Loucy (cell line): ENCODE measurements at regions not wholly inside any gene's neighbourhood (a gene's known extent, or its start where the extent isn't known, plus 50 kb on each side); places are given as distances from the start of the nearest gene placed in this dataset.

Source experiments
- H2AFZ ChIP-seq: fragments of 200-600 bp; sonication (generic); 2 replicates; pipeline ENCODE4 v1.6.0; 2016; ENCODE audit warnings: antibody characterized with exemption, mild to moderate bottlenecking, low read length, moderate library complexity
- H3F3A ChIP-seq: fragments of 200-600 bp; 2 replicates; pipeline ENCODE4 v1.6.0; 2016; ENCODE audit warnings: antibody characterized with exemption, low read depth, mild to moderate bottlenecking
- H3K27me3 ChIP-seq: fragments of 200-600 bp; sonication (generic); 2 replicates; pipeline ENCODE4 v1.6.1; 2014; ENCODE audit warnings: low read length, mild to moderate bottlenecking; ENCODE audit not compliant: insufficient read depth, poor library complexity, severe bottlenecking
- H3K36me3 ChIP-seq: fragments of 200-600 bp; sonication (generic); 2 replicates; pipeline ENCODE4 v1.6.1; 2016; ENCODE audit warnings: low read length; ENCODE audit not compliant: insufficient read depth
- H3K4me1 ChIP-seq: fragments of 200-600 bp; sonication (generic); 2 replicates; pipeline ENCODE4 v1.5.1; 2014; ENCODE audit warnings: low read length, mild to moderate bottlenecking; ENCODE audit not compliant: insufficient read depth, poor library complexity, severe bottlenecking
- H3K4me2 ChIP-seq: fragments of 200-600 bp; sonication (generic); 2 replicates; pipeline ENCODE4 v1.6.0; 2014; ENCODE audit warnings: antibody characterized with exemption, low read length, low read depth, mild to moderate bottlenecking; ENCODE audit not compliant: poor library complexity, severe bottlenecking
- H3K4me3 ChIP-seq: fragments of 200-600 bp; sonication (generic); 2 replicates; pipeline ENCODE4 v1.5.1; 2014; ENCODE audit warnings: low read length, mild to moderate bottlenecking, mixed read lengths; ENCODE audit not compliant: poor library complexity, severe bottlenecking
- H3K79me2 ChIP-seq: fragments of 200-600 bp; sonication (generic); 2 replicates; pipeline ENCODE4 v1.6.1; 2014; ENCODE audit warnings: low read length; ENCODE audit not compliant: insufficient read depth
- H3K9ac ChIP-seq: fragments of 200-600 bp; sonication (generic); 2 replicates; pipeline ENCODE4 v1.6.0; 2014; ENCODE audit warnings: mild to moderate bottlenecking, low read depth, low read length, moderate library complexity; ENCODE audit not compliant: poor library complexity, severe bottlenecking
- H3K9me2 ChIP-seq: fragments of 200-600 bp; sonication (generic); replicated peaks from 2 replicates; pipeline ENCODE4 v1.6.1; 2016; ENCODE audit warnings: low read depth, low read length, mixed read lengths
- H3K9me3 ChIP-seq: fragments of 200-600 bp; sonication (generic); 2 replicates; pipeline ENCODE4 v1.6.1; 2014; ENCODE audit warnings: mild to moderate bottlenecking, antibody characterized with exemption, low read length, low read depth; ENCODE audit not compliant: insufficient read depth
- H4K20me1 ChIP-seq: fragments of 200-600 bp; sonication (generic); 2 replicates; pipeline ENCODE4 v1.6.0; 2014; ENCODE audit warnings: antibody characterized with exemption, low read length, mild to moderate bottlenecking; ENCODE audit not compliant: insufficient read depth, poor library complexity, severe bottlenecking
- CTCF ChIP-seq: fragments of 200-600 bp; sonication (generic); conservative IDR thresholded peaks from 2 replicates; pipeline ENCODE4 v1.5.1; 2014; ENCODE audit warnings: mild to moderate bottlenecking, antibody characterized with exemption, low read length
- EZH2phosphoT487 ChIP-seq: fragments of 200-600 bp; IDR thresholded peaks from 2 replicates; pipeline ENCODE4 v1.6.1; 2018; ENCODE audit warnings: antibody characterized with exemption, mild to moderate bottlenecking, moderate library complexity, borderline replicate concordance

GRCh38 chr7:115546790-115547189 lies 483.8 kb downstream of the TFEC start:
- H3K9me3 ChIP-seq, result no peaks in the 10 kb centered on the region
- H3K4me3 ChIP-seq, result no peak overlapping the region
- no peaks in the 10 kb centered on the region for H3K27me3 ChIP-seq
- no peaks in the 10 kb centered on the region for H4K20me1 ChIP-seq
- H3K4me1 ChIP-seq, result no peaks in the 10 kb centered on the region
- no peaks in the 10 kb centered on the region for H3F3A ChIP-seq
- H3K79me2 ChIP-seq, result no peaks in the 10 kb centered on the region
- no peak overlapping the region for H3K9ac ChIP-seq
- TF ChIP-seq EZH2phosphoT487, result no peak
- TF ChIP-seq CTCF, result no peak
- H3K36me3 ChIP-seq, result no peaks in the 10 kb centered on the region
- no peaks in the 10 kb centered on the region for H3K9me2 ChIP-seq
- no peak overlapping the region for H3K4me2 ChIP-seq
- no peak overlapping the region for H2AFZ ChIP-seq

GRCh38 chr7:115533785-115534184 lies 496.8 kb downstream of the TFEC start:
- Histone ChIP-seq H3K4me1 (no peaks in the 10 kb centered on the region), H3K9ac (no peak overlapping the region), H3K9me3 (no peaks in the 10 kb centered on the region), H4K20me1 (no peaks in the 10 kb centered on the region), H3F3A (no peaks in the 10 kb centered on the region), H3K9me2 (no peaks in the 10 kb centered on the region), H3K36me3 (no peaks in the 10 kb centered on the region), H3K27me3 (no peaks in the 10 kb centered on the region), H3K4me2 (no peak overlapping the region), H2AFZ (no peak overlapping the region), H3K79me2 (no peaks in the 10 kb centered on the region), H3K4me3 (no peak overlapping the region)
- no peak for TF ChIP-seq CTCF
- TF ChIP-seq EZH2phosphoT487, result no peak

- Histone ChIP-seq H3K36me3 (no peaks in the 10 kb centered on the region), H3K4me2 (no peak overlapping the region), H2AFZ (no peak overlapping the region), H3K9ac (no peak overlapping the region), H3K4me1 (no peaks in the 10 kb centered on the region), H3K79me2 (no peaks in the 10 kb centered on the region), H3K9me3 (no peaks in the 10 kb centered on the region; the same call in 1 of the 2 replicates), H3F3A (no peaks in the 10 kb centered on the region), H4K20me1 (no peaks in the 10 kb centered on the region), H3K4me3 (no peak overlapping the region), H3K9me2 (0 out of 2 replicates have a peak, but pooled peaks cover 3% of the 10 kb centered on the region), H3K27me3 (no peaks in the 10 kb centered on the region)
- TF ChIP-seq CTCF, result no peak
These were observed 504.3 kb downstream of the TFEC start for GRCh38 chr7:115526278-115526677.
